HEK293T (cell line): ENCODE measurements at regions not wholly inside any gene's neighbourhood (a gene's known extent, or its start where the extent isn't known, plus 50 kb on each side); places are given as distances from the start of the nearest gene placed in this dataset.

Source experiments
- CTCF ChIA-PET: fragments of 350-600 bp; formaldehyde crosslinking; extraction: SDS; loops from one replicate; lab custom pipeline; 2021; ENCODE audit warnings: antibody characterized with exemption, inconsistent platforms; lab: Yijun Ruan, JAX
- POLR2A ChIA-PET: fragments of 350-600 bp; formaldehyde crosslinking; extraction: SDS; loops from one replicate; lab custom pipeline; 2020; ENCODE audit warnings: antibody characterized with exemption, inconsistent platforms; lab: Yijun Ruan, JAX
- DNase-seq: peaks from one replicate; pipeline ENCODE4 v3.0.0; 2012; ENCODE audit warnings: mixed read lengths; ENCODE audit errors: extremely low spot score
- ARNT ChIP-seq: fragments of 450-650 bp; IDR thresholded peaks from 2 replicates; pipeline ENCODE4 v1.6.1; 2017; ENCODE audit warnings: mild to moderate bottlenecking
- BHLHE40 ChIP-seq: fragments of 450-650 bp; IDR thresholded peaks from 2 replicates; pipeline ENCODE4 v1.6.1; 2016; ENCODE audit warnings: mild to moderate bottlenecking, moderate library complexity, borderline replicate concordance
- CTBP1 ChIP-seq: fragments of 450-650 bp; IDR thresholded peaks from 2 replicates; pipeline ENCODE4 v1.6.1; 2016; ENCODE audit warnings: borderline replicate concordance
- ELF4 ChIP-seq: fragments of 450-650 bp; IDR thresholded peaks from 2 replicates; pipeline ENCODE4 v1.6.1; 2017; ENCODE audit warnings: antibody characterized with exemption
- FOXA1 ChIP-seq: fragments of 450-650 bp; IDR thresholded peaks from 2 replicates; pipeline ENCODE4 v1.6.1; 2016; ENCODE audit warnings: mild to moderate bottlenecking
- FOXK2 ChIP-seq: fragments of 450-650 bp; IDR thresholded peaks from 2 replicates; pipeline ENCODE4 v1.6.1; 2016; ENCODE audit warnings: mild to moderate bottlenecking
- FOXM1 ChIP-seq: fragments of 450-650 bp; IDR thresholded peaks from 2 replicates; pipeline ENCODE4 v1.6.1; 2017; ENCODE audit warnings: mild to moderate bottlenecking, borderline replicate concordance
- HDGF ChIP-seq: fragments of 450-650 bp; IDR thresholded peaks from 2 replicates; pipeline ENCODE4 v1.6.1; 2017; ENCODE audit warnings: antibody characterized with exemption, borderline replicate concordance
- L3MBTL2 ChIP-seq: fragments of 450-650 bp; conservative IDR thresholded peaks from 2 replicates; pipeline ENCODE4 v1.6.1; 2016; ENCODE audit warnings: mild to moderate bottlenecking
- LEF1 ChIP-seq: fragments of 450-650 bp; IDR thresholded peaks from 2 replicates; pipeline ENCODE4 v1.6.1; 2017; ENCODE audit warnings: mild to moderate bottlenecking, borderline replicate concordance
- NFRKB ChIP-seq: fragments of 450-650 bp; IDR thresholded peaks from 2 replicates; pipeline ENCODE4 v1.6.1; 2016; ENCODE audit warnings: mild to moderate bottlenecking, moderate library complexity
- SP1 ChIP-seq: fragments of 450-650 bp; IDR thresholded peaks from 2 replicates; pipeline ENCODE4 v1.6.1; 2017
- SUZ12 ChIP-seq: fragments of 450-650 bp; IDR thresholded peaks from 2 replicates; pipeline ENCODE4 v1.6.1; 2016; ENCODE audit warnings: mild to moderate bottlenecking
- TARDBP ChIP-seq: fragments of 450-650 bp; IDR thresholded peaks from 2 replicates; pipeline ENCODE4 v1.6.1; 2016
- ZNF384 ChIP-seq: fragments of 450-650 bp; IDR thresholded peaks from 2 replicates; pipeline ENCODE4 v1.6.1; 2016
- TF ChIP-seq, protein P1 (sequence below): fragments of 450-650 bp; IDR thresholded peaks from 2 replicates; pipeline ENCODE4 v1.6.1; 2016

GRCh38 chr1:95604771-95605170 lies 370.8 kb downstream of the RWDD3 start:
- POLR2A ChIA-PET = no interaction called here
- TF ChIP-seq FOXA1 (no peak), FOXK2 (no peak), L3MBTL2 (no peak), FOXM1 (no peak), ELF4 (no peak), NFRKB (no peak), HDGF (no peak), BHLHE40 (no peak)
- CTCF ChIA-PET = no interaction called here
- DNase-seq = no peak

DNA sequence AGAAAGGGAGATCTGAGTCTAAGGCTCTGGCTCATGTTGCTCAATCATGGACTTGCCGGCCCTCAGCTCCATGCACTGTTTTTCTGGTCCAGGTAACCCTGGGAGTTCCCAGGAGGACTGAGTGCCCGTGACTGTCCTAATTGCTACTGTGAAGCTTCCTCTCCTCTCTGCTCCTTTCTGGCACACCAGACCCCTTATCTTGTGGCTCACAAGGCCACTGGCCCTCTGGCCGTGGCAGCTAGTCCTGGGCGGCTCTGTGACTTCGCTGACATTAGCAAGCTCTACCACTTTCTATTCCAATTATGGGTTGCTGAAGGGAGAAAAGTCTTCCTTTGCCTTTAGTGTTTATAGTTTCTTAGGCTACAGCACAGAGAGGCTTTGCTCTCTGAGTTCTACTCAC lies 380.2 kb downstream of the RWDD3 start:
- ChIA-PET POLR2A (no interaction called here), CTCF (no interaction called here)
- TF ChIP-seq SUZ12 (no peak), SP1 (no peak), ZNF384 (no peak), BHLHE40 (no peak), NFRKB (no peak), HDGF (no peak), FOXK2 (no peak), CTBP1 (no peak), ARNT (no peak), FOXA1 (no peak), TARDBP (no peak), L3MBTL2 (no peak), LEF1 (no peak), FOXM1 (no peak), ELF4 (no peak)
- TF ChIP-seq, protein P1, sequence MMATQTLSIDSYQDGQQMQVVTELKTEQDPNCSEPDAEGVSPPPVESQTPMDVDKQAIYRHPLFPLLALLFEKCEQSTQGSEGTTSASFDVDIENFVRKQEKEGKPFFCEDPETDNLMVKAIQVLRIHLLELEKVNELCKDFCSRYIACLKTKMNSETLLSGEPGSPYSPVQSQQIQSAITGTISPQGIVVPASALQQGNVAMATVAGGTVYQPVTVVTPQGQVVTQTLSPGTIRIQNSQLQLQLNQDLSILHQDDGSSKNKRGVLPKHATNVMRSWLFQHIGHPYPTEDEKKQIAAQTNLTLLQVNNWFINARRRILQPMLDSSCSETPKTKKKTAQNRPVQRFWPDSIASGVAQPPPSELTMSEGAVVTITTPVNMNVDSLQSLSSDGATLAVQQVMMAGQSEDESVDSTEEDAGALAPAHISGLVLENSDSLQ = no peak
- no peak for DNase-seq

GRCh38 chr1:95615421-95615820 lies 381.4 kb downstream of the RWDD3 start:
- CTCF ChIA-PET = no interaction called here
- no peak for TF ChIP-seq SP1
- TF ChIP-seq, protein P1 = no peak
- TF ChIP-seq HDGF = no peak
- TF ChIP-seq FOXK2 = no peak
- no peak for TF ChIP-seq FOXA1
- TF ChIP-seq CTBP1 = no peak
- TF ChIP-seq TARDBP = no peak
- POLR2A ChIA-PET = no interaction called here

DNA sequence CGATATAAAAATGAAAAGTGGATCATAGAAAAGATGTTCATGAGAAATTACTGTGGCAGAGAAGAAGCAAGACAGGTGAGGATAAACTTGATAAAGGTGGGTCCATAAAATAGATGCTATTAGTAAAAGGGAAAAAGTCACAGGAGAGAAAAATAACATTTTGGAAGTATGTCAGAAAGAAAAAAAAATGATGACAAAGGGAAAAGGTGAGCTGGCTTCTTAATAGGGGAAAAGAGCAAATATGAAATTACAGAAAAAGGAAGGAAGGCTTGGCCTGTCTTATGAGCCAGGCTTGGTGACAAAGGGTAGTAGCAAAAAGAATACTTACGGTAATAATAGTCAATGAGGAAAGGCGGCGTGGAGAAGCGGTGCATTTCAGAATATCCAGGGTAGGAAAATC lies 386.1 kb downstream of the RWDD3 start:
- ChIA-PET CTCF (no interaction called here), POLR2A (no interaction called here)
- no peak for DNase-seq
- TF ChIP-seq SP1 = no peak
- TF ChIP-seq FOXA1 = no peak
- TF ChIP-seq ELF4 = no peak
- no peak for TF ChIP-seq NFRKB
- TF ChIP-seq LEF1 = no peak
- no peak for TF ChIP-seq SUZ12
- TF ChIP-seq ZNF384 = no peak
- TF ChIP-seq FOXK2 = no peak
- no peak for TF ChIP-seq FOXM1
- TF ChIP-seq ARNT = no peak
- TF ChIP-seq, protein P1 = no peak
- no peak for TF ChIP-seq L3MBTL2
- TF ChIP-seq TARDBP = no peak
- TF ChIP-seq HDGF = no peak
- TF ChIP-seq BHLHE40 = no peak
- TF ChIP-seq CTBP1 = no peak

More at GRCh38 chr1:95615421-95615820, 381.4 kb downstream of the RWDD3 start:
- no peak for DNase-seq

- DNase-seq = no peak
- TF ChIP-seq ELF4 (no peak), LEF1 (no peak), BHLHE40 (no peak), SP1 (no peak), SUZ12 (no peak), CTBP1 (no peak), ZNF384 (no peak)
- POLR2A ChIA-PET = no interaction called here
- CTCF ChIA-PET = no interaction called here
Measured at GRCh38 chr1:95622609-95623008, 388.6 kb downstream of the RWDD3 start.

DNA sequence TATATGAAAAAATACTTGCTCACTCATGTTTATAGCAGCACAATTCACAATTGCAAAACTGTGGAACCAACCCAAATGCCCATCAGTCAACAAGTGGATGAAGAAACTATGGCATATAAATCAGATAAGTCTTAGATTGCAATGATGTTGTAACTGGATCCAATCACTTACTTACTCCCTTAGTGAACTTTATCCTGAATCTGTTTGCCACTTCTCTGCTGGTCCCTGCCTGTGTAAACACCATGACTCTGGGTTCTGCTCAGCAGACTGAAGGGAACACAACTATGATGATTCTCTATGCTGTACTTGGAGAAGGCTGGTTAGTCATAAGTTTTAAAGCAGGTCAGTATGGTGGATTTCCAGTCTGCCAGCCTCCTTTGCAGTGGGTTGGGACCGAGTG lies 391.2 kb downstream of the RWDD3 start:
- ChIA-PET CTCF (no interaction called here), POLR2A (no interaction called here)
- TF ChIP-seq TARDBP (no peak), LEF1 (no peak), SUZ12 (no peak), ARNT (no peak), ZNF384 (no peak), L3MBTL2 (no peak), FOXA1 (no peak), FOXK2 (no peak), NFRKB (no peak), ELF4 (no peak), HDGF (no peak), CTBP1 (no peak), FOXM1 (no peak), BHLHE40 (no peak), SP1 (no peak)
- TF ChIP-seq, protein P1 = no peak
- no peak for DNase-seq
